Uterus (tissue), 3 donors: ENCODE measurements at regions not wholly inside any gene's neighbourhood (a gene's known extent, or its start where the extent isn't known, plus 50 kb on each side); places are given as distances from the start of the nearest gene placed in this dataset.

Source experiments
- DNase-seq, 2 donors: peaks; one replicate each; pipeline ENCODE4 v3.0.0-alpha.2; 2019 to 2020
- H3K27ac ChIP-seq, 2 donors: fragments of 200-600 bp; sonication (generic); 1 replicate in 1 of 2; 2 replicates in 1 of 2; pipeline ENCODE4 v1.5.1; 2016 to 2018
- H3K27me3 ChIP-seq, 2 donors: fragments of 200-600 bp; sonication (generic); one replicate each; pipeline ENCODE4 v1.5.1; 2018 to 2019; ENCODE audit warnings: control low read depth in 1 of 2
- H3K36me3 ChIP-seq, 2 donors: fragments of 200-600 bp; sonication (generic); one replicate each; pipeline ENCODE4 v1.5.1; 2019; ENCODE audit warnings: control low read depth in 1 of 2
- H3K4me1 ChIP-seq, 2 donors: fragments of 200-600 bp; sonication (generic); one replicate each; pipeline ENCODE4 v1.5.1; 2018 to 2019; ENCODE audit warnings: control low read depth in 1 of 2
- H3K4me3 ChIP-seq, 2 donors: fragments of 200-600 bp; sonication (generic); 1 replicate in 1 of 2; 2 replicates in 1 of 2; pipeline ENCODE4 v1.5.1; 2018 to 2019; ENCODE audit warnings: mild to moderate bottlenecking in 1 of 2
- H3K9me3 ChIP-seq, 2 donors: fragments of 200-600 bp; sonication (generic); one replicate each; pipeline ENCODE4 v1.5.1; 2019; ENCODE audit warnings: control low read depth in 1 of 2
- CTCF ChIP-seq, 4 experiments: fragments of 200-600 bp in 2 of 4; fragments of 450-650 bp in 2 of 4; sonication (generic) in 2 of 4; IDR thresholded peaks; one replicate each; pipeline ENCODE4 v1.5.1; 2016 to 2019; ENCODE audit warnings: antibody characterized with exemption in 4 of 4, mild to moderate bottlenecking in 2 of 4, moderate library complexity in 1 of 4
- POLR2A ChIP-seq, 2 donors: fragments of 450-650 bp; IDR thresholded peaks; one replicate each; pipeline ENCODE4 v1.6.1; 2016; ENCODE audit warnings: antibody characterized with exemption in 2 of 2, mild to moderate bottlenecking in 1 of 2, moderate library complexity in 1 of 2
- intact Hi-C: fragments of 100-400 bp; cut with DNase I; formaldehyde crosslinking; loops from one replicate; pipeline ENCODE4 v1.15.1; 2023; ENCODE audit warnings: low total_unique reads
- donor health status: DM: yes; HTN: yes; CAD: no.

- Histone ChIP-seq H3K36me3 (no peaks in the 10 kb centered on the region), H3K4me3 (no peak overlapping the region), H3K9me3 (no peaks in the 10 kb centered on the region), H3K27me3 (no peaks in the 10 kb centered on the region), H3K27ac (no peak overlapping the region), H3K4me1 (no peaks in the 10 kb centered on the region)
- no peak for DNase-seq
- TF ChIP-seq CTCF (IDR thresholded peaks at IDR 0.05): no peak
- intact Hi-C loops: no loop called here
These were observed 168.6 kb downstream of the POSTN start for GRCh38 chr13:37429976-37430375.

- DNase-seq: no peak
- no peaks in the 10 kb centered on the region for H3K27me3 ChIP-seq
- no peaks in the 10 kb centered on the region for H3K36me3 ChIP-seq
- no peaks in the 10 kb centered on the region for H3K4me1 ChIP-seq
- no peak overlapping the region for H3K4me3 ChIP-seq
- no peak for TF ChIP-seq CTCF (IDR thresholded peaks at IDR 0.05)
- no peak for TF ChIP-seq POLR2A (IDR thresholded peaks at IDR 0.05)
- no peak overlapping the region for H3K27ac ChIP-seq
- intact Hi-C loops: no loop called here
- H3K9me3 ChIP-seq: no peaks in the 10 kb centered on the region
These were observed 170.6 kb downstream of the POSTN start for GRCh38 chr13:37427843-37428494.

- intact Hi-C loops: no loop called here
- Histone ChIP-seq H3K4me3 (no peak overlapping the region), H3K27me3 (no peaks in the 10 kb centered on the region), H3K4me1 (no peaks in the 10 kb centered on the region), H3K36me3 (no peaks in the 10 kb centered on the region), H3K9me3 (no peaks in the 10 kb centered on the region), H3K27ac (no peak overlapping the region)
- no peak for DNase-seq
- TF ChIP-seq POLR2A (IDR thresholded peaks at IDR 0.05): no peak
- no peak for TF ChIP-seq CTCF (IDR thresholded peaks at IDR 0.05)
These were observed 180.1 kb downstream of the POSTN start for GRCh38 chr13:37418490-37418889.

- Histone ChIP-seq H3K4me3 (no peak overlapping the region), H3K9me3 (no peaks in the 10 kb centered on the region), H3K36me3 (no peaks in the 10 kb centered on the region), H3K4me1 (no peaks in the 10 kb centered on the region), H3K27me3 (no peaks in the 10 kb centered on the region), H3K27ac (no peak overlapping the region)
- intact Hi-C loops: no loop called here
- TF ChIP-seq POLR2A (IDR thresholded peaks at IDR 0.05): no peak
- no peak for TF ChIP-seq CTCF (IDR thresholded peaks at IDR 0.05)
- DNase-seq: no peak
These were observed 181.5 kb downstream of the POSTN start for GRCh38 chr13:37417060-37417441.

GRCh38 chr13:37416291-37417059, 182.1 kb downstream of the POSTN start:
- no peak for DNase-seq
- TF ChIP-seq CTCF (IDR thresholded peaks at IDR 0.05) (no peak), POLR2A (IDR thresholded peaks at IDR 0.05) (no peak)
- H3K36me3 ChIP-seq: no peaks in the 10 kb centered on the region
- no peaks in the 10 kb centered on the region for H3K9me3 ChIP-seq
- no peak overlapping the region for H3K4me3 ChIP-seq
- H3K27me3 ChIP-seq: no peaks in the 10 kb centered on the region
- intact Hi-C loops: no loop called here
- no peak overlapping the region for H3K27ac ChIP-seq
- no peaks in the 10 kb centered on the region for H3K4me1 ChIP-seq
